Amygdala (tissue), 56 donors: ENCODE measurements at regions not wholly inside any gene's neighbourhood (a gene's known extent, or its start where the extent isn't known, plus 50 kb on each side); places are given as distances from the start of the nearest gene placed in this dataset.

Source experiments
- DNase-seq, 56 donors: peaks; one replicate each; lab custom pipeline; 2025; lab: John Stamatoyannopoulos, UW

DNA sequence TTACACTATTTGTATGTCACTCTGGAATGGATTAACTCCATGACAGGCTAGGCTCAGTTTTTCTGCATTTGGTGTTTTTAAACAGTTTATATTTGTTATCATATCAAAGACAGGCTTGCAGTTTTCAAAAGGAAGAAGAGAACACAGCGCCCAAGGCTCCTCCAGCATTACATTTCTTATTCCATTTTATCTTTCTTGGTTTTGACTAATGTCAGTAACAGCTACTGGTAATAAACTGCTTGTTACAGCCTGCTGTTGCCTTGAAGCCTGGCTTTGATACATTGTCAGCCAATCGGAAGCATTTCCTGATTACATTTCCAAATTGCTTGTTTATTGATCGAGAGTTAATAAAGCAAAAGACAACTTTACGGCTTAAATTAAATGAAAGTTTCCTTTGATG lies 166.0 kb upstream of the MDFIC start:
- DNase-seq, result no peak

- no peak for DNase-seq
Observed at GRCh38 chr7:114758661-114759227, 163.2 kb upstream of the MDFIC start.

GRCh38 chr7:114759347-114760062 lies 162.4 kb upstream of the MDFIC start:
- peak in 1 of 56 donors; percentile 0 for DNase-seq

- DNase-seq, result no peak
Observed at GRCh38 chr7:114760477-114760876, 161.4 kb upstream of the MDFIC start.

GRCh38 chr7:114761973-114762372 lies 159.9 kb upstream of the MDFIC start:
- no peak for DNase-seq

DNA sequence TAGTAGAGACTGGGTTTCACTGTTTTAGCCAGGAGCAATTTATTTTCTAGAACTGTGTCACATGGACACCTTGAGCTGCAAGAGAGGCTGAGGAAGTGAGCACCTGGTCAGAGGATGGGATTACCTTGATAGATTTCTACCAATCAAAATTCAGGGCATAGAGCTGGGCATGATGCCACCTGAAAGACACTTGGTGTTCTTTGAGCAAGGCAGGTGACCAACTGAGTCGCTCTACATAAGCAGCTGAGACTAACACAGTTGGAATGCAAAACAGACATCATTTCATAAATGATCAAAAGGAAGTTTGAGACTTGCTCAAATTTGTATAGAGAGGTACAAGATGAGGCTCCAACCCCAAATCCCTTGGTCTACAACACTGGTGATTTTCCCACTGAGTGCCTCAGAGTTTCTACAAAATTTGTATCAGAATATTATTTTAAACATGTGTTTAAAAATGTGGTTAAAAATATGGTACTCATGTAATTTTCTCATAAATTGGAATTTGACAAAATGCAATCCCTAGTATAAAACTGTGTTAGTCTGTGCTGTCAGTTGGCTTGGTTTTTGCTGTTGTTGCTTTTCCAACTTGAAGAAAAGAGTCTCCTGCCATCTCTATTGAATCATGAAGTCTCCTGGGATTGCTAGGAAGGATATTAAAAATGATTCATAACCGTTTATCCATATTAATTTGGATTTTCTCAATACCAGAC lies 156.4 kb upstream of the MDFIC start:
- DNase-seq, result no peak

DNA sequence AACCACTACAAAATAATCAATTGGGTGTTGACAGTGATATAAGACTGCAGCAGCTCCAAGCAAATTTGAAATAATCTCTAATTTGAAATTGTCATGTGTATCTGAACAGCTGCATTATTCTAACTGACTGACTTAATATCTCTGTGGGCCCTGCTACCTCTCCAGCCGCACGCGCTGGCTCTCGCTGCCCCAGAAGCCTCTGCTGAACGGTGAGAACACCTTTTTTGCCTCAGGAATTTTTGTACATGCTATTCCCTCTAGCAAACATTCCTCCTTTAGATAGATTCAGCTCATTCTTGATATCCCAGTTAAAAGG lies 155.9 kb upstream of the MDFIC start:
- DNase-seq, result no peak

DNA sequence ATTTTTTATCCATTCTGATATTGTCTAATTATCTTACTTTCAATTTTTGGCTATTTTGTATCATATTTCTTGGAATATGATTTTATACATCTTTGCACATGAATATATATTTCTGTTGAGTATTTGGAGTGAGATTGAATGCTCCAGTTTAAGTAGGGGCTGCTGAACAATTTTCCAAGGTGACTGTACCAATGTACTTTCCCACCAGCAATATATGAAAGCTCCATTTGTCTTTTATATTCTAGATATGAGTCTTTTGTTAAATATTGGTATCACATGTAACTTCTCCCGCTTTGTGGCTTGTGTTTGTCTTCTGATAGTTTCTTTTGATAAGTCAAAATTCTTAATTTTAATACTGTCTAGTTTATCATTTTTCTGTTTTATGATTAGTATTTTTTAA lies 144.6 kb upstream of the MDFIC start:
- DNase-seq, result no peak

- no peak for DNase-seq
Observed at GRCh38 chr7:114783508-114783907, 138.4 kb upstream of the MDFIC start.

- no peak for DNase-seq
Observed at GRCh38 chr7:114784177-114784576, 137.7 kb upstream of the MDFIC start.

- peak in 1 of 56 donors; percentile 1 for DNase-seq
Observed at GRCh38 chr7:114784746-114785145, 137.1 kb upstream of the MDFIC start.

DNA sequence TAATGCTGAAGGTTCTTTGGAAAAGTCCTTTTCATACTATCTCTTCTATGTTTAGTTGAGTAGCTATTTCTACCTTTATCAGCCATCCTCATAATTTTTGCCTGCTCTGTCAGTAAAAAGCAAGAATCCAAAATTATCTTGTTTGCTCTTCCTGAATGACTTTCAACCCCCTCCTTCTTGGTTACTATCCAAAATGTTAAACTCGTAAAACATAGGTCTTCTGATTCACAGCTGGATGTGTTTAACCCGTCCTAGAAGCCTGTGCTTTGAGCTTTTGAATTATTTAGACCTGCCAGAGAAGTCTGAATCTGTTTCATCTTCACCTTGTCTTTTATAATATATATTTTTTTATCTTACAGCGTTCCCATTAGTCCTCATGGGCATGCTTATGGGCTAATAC lies 136.4 kb upstream of the MDFIC start:
- DNase-seq, result no peak

DNA sequence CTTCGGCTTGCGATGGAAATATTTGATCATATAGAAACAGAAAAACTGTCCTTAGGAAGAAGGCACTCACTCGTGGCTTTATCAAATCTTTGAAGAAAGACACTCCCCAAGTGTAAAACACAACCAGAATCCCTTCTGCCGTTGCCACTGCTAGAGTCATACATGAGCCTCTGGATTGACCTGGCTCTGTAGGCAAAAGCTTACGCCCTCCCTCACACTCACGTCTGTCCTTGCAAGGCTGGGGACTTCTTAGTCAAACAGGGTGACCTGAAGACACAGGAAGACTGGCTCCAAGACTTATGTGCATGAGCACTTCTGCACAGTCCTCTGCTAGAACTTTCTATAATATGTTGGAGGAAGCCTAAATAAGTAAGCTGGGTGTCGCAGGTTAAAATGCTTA lies 135.4 kb upstream of the MDFIC start:
- no peak for DNase-seq

DNA sequence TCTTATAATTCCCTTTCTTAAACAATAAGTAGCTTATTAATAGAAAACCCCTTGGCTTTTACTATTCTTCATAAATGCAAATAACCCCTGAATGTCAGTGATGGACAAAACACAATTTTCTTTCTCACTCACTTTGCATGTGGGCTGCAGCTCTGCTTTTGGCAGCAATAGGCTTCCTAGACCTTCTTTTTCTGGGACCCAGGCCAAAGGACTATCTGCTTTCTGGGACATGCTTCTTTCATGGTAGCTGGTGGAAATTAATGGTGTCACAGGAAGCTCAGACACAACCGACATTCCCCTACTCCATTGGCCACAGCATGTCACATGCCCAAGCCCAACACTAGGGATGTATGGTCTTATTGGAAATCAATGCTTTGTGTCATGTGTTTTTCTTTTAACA lies 134.3 kb upstream of the MDFIC start:
- no peak for DNase-seq

DNA sequence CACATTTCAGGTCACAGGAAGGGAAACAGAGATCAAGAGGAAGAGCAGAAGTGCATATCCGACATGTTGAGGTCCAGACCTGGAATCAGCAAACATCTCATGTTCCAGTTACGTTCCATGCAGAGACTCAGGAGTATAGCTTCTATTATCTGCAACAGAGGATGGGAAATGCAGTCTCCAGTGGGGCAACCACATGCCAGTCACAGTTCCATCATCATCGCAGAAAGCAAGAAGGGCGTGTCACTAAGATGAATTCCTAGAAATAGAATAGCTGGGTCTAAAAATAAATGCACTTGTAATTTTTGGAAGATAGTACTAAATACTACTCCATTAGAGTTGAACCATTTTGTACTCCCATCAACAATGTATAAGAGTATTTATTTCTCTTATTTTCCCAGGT lies 133.2 kb upstream of the MDFIC start:
- DNase-seq, result no peak

DNA sequence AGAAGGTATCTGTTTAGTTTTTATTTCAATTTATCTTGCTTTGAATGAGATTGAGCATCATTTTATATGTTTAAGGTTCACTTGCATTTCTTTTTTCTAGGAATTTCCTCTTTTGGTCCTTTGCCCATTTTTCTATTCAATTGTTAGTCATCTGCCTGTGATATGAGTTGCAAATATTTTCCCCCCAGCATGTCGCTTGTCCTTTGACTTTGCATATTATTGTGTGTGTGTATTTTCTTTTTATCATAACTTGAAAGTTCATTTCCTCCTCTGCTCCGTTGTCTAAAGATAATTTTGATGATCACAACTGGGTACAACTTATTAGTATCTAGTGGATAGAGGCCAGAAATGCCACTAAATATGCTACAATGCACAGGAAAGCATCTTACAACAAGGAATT lies 132.7 kb upstream of the MDFIC start:
- DNase-seq, result no peak

GRCh38 chr7:114789871-114790311 lies 132.0 kb upstream of the MDFIC start:
- DNase-seq, result no peak

- no peak for DNase-seq
Observed at GRCh38 chr7:114790521-114790920, 131.4 kb upstream of the MDFIC start.

DNA sequence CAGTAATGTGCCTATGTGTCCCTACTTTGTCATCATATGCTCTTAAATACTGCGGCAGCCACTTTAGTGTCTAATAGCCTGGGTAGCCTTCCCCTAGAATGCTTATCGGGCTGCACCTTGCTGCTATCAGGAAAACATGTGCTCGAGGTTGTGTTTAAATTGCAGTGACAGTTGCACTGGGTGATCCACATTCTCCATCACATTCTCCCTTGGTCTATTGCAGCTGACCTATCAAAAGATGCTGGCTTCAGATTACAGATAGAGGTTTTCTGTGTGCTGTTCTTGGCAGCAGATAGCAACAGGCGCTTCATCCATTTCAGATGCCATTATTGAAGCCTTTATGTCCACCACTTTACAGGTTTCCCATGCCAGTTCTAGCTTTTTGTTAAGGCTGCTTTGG lies 130.1 kb upstream of the MDFIC start:
- DNase-seq, result no peak

GRCh38 chr7:114793155-114793845 lies 128.6 kb upstream of the MDFIC start:
- no peak for DNase-seq

DNA sequence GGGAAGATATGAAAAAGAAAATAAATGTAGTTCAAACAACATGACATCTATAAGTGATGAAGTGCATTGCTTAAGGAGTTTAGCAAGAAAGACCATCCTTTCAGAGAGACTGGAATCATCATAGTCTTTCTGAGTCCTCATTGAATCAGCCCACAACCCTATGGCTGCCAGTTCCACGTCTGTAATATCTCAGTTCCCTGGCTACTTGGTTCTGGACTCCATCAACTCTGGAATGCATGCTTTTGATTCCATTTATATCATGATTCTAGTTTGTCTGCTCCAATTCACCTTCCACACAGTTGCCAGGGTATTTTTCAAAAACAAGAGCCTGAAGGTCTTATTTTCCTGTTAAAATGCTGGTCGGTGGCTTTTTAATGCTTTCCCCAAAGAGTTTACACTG lies 126.4 kb upstream of the MDFIC start:
- no peak for DNase-seq

DNA sequence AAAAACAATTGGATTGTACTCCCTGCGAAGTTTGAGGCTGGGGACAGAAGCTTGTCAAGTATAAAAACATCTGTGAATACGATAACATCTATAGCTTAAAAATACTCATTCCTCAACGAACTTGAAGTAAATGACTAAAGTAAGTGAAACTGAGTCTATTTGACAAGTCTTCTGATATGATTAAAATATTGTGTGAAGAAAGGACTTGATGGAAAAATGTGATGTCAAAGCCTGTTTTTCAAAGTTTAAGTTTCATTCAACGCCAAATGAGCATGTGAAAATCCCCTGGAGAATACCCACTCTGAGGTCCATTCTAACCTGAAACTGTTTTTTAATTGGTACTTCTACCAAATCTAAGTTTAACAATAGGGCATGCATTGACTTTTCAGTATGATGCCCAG lies 122.3 kb upstream of the MDFIC start:
- DNase-seq, result no peak
